ENCODE measurements at regions not wholly inside any gene's neighbourhood (a gene's known extent, or its start where the extent isn't known, plus 50 kb on each side); places are given as distances from the start of the nearest gene placed in this dataset.

DNA sequence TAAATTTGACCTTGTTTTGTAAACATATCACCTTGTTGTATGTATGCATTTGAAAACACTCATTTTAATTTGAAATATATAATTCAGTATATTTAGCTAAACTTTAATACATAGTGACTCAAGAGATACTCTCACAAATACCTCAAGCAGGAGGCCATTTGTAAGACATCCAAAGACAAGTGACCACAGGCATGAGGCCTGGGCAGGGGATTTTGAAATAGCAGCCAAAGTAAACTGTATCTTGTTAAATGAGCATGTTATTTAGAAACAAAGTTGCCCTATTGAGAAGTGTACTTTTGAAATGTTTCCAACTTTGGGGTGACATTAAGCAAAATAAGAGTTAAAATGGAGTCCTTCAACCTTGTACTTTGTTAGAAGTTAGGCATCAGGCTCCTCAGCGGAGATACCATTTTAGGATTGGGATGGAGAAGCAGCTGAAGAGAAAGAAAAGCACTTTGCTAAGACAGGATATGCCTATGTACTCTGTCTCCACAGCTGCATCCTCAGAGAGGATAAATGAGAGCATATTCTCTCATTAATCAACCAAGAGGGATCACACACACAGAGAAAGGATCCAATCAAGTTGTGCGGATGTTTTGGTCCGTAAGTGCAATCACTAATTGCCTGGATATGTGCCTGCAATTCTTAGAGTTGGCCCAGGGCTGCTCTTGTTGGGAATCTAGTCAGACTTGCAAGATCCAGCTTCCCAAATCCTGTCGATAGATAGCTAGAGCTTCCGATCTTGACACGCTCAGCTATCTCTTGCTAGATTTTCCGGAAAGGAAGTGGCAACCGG lies 157.5 kb upstream of the HAPLN1 start:
- TF ChIP-seq IFI16 (CRISPR knock-in tag; IDR thresholded peaks at IDR 0.05) = no peak
- TF ChIP-seq, protein P1, sequence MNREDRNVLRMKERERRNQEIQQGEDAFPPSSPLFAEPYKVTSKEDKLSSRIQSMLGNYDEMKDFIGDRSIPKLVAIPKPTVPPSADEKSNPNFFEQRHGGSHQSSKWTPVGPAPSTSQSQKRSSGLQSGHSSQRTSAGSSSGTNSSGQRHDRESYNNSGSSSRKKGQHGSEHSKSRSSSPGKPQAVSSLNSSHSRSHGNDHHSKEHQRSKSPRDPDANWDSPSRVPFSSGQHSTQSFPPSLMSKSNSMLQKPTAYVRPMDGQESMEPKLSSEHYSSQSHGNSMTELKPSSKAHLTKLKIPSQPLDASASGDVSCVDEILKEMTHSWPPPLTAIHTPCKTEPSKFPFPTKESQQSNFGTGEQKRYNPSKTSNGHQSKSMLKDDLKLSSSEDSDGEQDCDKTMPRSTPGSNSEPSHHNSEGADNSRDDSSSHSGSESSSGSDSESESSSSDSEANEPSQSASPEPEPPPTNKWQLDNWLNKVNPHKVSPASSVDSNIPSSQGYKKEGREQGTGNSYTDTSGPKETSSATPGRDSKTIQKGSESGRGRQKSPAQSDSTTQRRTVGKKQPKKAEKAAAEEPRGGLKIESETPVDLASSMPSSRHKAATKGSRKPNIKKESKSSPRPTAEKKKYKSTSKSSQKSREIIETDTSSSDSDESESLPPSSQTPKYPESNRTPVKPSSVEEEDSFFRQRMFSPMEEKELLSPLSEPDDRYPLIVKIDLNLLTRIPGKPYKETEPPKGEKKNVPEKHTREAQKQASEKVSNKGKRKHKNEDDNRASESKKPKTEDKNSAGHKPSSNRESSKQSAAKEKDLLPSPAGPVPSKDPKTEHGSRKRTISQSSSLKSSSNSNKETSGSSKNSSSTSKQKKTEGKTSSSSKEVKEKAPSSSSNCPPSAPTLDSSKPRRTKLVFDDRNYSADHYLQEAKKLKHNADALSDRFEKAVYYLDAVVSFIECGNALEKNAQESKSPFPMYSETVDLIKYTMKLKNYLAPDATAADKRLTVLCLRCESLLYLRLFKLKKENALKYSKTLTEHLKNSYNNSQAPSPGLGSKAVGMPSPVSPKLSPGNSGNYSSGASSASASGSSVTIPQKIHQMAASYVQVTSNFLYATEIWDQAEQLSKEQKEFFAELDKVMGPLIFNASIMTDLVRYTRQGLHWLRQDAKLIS (CRISPR knock-in tag; IDR thresholded peaks at IDR 0.05) = no peak
- TF ChIP-seq, protein P2, sequence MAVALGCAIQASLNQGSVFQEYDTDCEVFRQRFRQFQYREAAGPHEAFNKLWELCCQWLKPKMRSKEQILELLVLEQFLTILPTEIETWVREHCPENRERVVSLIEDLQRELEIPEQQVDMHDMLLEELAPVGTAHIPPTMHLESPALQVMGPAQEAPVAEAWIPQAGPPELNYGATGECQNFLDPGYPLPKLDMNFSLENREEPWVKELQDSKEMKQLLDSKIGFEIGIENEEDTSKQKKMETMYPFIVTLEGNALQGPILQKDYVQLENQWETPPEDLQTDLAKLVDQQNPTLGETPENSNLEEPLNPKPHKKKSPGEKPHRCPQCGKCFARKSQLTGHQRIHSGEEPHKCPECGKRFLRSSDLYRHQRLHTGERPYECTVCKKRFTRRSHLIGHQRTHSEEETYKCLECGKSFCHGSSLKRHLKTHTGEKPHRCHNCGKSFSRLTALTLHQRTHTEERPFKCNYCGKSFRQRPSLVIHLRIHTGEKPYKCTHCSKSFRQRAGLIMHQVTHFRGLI (CRISPR knock-in tag; IDR thresholded peaks at IDR 0.05) = no peak
- TF ChIP-seq ILK (tag; IDR thresholded peaks at IDR 0.05; ENCODE audit: borderline replicate concordance, low read depth) = no peak
- TF ChIP-seq, protein P3, sequence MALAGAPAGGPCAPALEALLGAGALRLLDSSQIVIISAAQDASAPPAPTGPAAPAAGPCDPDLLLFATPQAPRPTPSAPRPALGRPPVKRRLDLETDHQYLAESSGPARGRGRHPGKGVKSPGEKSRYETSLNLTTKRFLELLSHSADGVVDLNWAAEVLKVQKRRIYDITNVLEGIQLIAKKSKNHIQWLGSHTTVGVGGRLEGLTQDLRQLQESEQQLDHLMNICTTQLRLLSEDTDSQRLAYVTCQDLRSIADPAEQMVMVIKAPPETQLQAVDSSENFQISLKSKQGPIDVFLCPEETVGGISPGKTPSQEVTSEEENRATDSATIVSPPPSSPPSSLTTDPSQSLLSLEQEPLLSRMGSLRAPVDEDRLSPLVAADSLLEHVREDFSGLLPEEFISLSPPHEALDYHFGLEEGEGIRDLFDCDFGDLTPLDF (CRISPR knock-in tag; IDR thresholded peaks at IDR 0.05) = no peak
- no peak for TF ChIP-seq NFRKB (IDR thresholded peaks at IDR 0.05; ENCODE audit: low read depth)
- no peak for TF ChIP-seq NR2F6 (CRISPR knock-in tag; IDR thresholded peaks at IDR 0.05)
- TF ChIP-seq ZZZ3 (IDR thresholded peaks at IDR 0.05) = no peak
- no peak for TF ChIP-seq DNMT1 (IDR thresholded peaks at IDR 0.05)
- H3K9ac ChIP-seq (ENCODE audit: insufficient read depth in 1 of 2, low read depth in 2 of 2, low read length in 2 of 2) = no peak overlapping the region
- BruUV-seq (replicated peaks) = no TSS peak
- no peaks in the 10 kb centered on the region for H3K36me3 ChIP-seq (ENCODE audit: control insufficient read depth, insufficient read depth, low read length)
- no peaks in the 10 kb centered on the region for H3K9me1 ChIP-seq (ENCODE audit: control insufficient read depth, insufficient read depth, low read length)
- DNase-seq (ENCODE audit: extremely low read depth in 1 of 4, low spot score in 3 of 4) = no peak
- no peak overlapping the region for H3K27ac ChIP-seq (ENCODE audit: extremely low read depth, low read depth, low read length)
- no peak overlapping the region for H3K4me2 ChIP-seq (ENCODE audit: insufficient read depth, low read length)
- no peaks in the 10 kb centered on the region for H3K27me3 ChIP-seq (ENCODE audit: control insufficient read depth in 2 of 2, insufficient read depth in 2 of 2, low read length in 2 of 2)
- ATAC-seq = no peak
- no peaks in the 10 kb centered on the region for H3K4me1 ChIP-seq (replicated peaks in 1 of 2; ENCODE audit: control insufficient read depth in 2 of 2, insufficient read depth in 2 of 2, low read length in 2 of 2)
- WGBS (ENCODE audit: insufficient coverage, low coverage, missing lambda C conversion rate) = under 1% methylated on average over 8 of the region's 8 CpGs
- no peak overlapping the region for H3K4me3 ChIP-seq
- CTCF ChIA-PET (ENCODE audit: low intra/inter-chr PET ratio) = no interaction called here
- H2AFZ ChIP-seq (ENCODE audit: low read depth, low read length) = no peak overlapping the region
- no peaks in the 10 kb centered on the region for H4K20me1 ChIP-seq (replicated peaks; ENCODE audit: control insufficient read depth, insufficient read depth, low read length)
- no peaks in the 10 kb centered on the region for H3K79me2 ChIP-seq (ENCODE audit: control insufficient read depth, insufficient read depth, low read length)
- intact Hi-C loops (cut with micrococcal nuclease) = no loop called here
- in situ Hi-C loops (cut with MboI) = no loop called here
- no peaks in the 10 kb centered on the region for H3K9me3 ChIP-seq (replicated peaks; ENCODE audit: control insufficient read depth, insufficient read depth, low read depth, low read length)
- no peak for FAIRE-seq
- POLR2A ChIA-PET = no interaction called here
